PC-3 (cell line): ENCODE measurements at regions not wholly inside any gene's neighbourhood (a gene's known extent, or its start where the extent isn't known, plus 50 kb on each side); places are given as distances from the start of the nearest gene placed in this dataset.

Experiments
- EZH2 ChIP-seq: fragments of 300-600 bp; sonication (generic); IDR thresholded peaks from one replicate; pipeline ENCODE4 v1.6.1; 2017; ENCODE audit warnings: antibody characterized with exemption, mild to moderate bottlenecking, low read length; ENCODE audit not compliant: unreplicated experiment
- TF ChIP-seq, protein P1 (sequence below): fragments of 300-600 bp; sonication (generic); conservative IDR thresholded peaks from 2 replicates; pipeline ENCODE4 v1.5.1; 2017; ENCODE audit warnings: antibody characterized with exemption, low read depth, mild to moderate bottlenecking, low read length

DNA sequence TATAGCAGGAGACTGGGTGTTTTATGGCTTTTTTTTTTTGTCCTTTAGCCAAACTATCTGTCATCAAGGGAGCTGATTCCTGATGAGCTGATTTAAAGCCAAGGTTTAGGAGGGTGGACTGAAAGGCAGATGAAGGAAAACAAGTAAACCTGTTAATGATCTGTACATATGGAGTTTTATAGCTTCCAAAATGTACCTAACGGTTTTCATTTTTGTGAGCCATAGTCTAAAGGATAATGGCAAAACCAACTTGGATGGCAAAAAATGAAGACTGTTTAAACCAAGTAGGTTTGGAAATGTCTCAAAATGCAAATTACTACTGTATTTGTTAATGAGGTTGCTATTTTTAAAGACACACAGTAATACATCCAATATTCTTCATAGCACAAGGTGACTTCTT is 281.5 kb downstream of the YTHDC2 start:
- TF ChIP-seq EZH2: no peak
- TF ChIP-seq, protein P1, sequence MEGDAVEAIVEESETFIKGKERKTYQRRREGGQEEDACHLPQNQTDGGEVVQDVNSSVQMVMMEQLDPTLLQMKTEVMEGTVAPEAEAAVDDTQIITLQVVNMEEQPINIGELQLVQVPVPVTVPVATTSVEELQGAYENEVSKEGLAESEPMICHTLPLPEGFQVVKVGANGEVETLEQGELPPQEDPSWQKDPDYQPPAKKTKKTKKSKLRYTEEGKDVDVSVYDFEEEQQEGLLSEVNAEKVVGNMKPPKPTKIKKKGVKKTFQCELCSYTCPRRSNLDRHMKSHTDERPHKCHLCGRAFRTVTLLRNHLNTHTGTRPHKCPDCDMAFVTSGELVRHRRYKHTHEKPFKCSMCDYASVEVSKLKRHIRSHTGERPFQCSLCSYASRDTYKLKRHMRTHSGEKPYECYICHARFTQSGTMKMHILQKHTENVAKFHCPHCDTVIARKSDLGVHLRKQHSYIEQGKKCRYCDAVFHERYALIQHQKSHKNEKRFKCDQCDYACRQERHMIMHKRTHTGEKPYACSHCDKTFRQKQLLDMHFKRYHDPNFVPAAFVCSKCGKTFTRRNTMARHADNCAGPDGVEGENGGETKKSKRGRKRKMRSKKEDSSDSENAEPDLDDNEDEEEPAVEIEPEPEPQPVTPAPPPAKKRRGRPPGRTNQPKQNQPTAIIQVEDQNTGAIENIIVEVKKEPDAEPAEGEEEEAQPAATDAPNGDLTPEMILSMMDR: no peak
